ENCODE measurements at regions not wholly inside any gene's neighbourhood (a gene's known extent, or its start where the extent isn't known, plus 50 kb on each side); places are given as distances from the start of the nearest gene placed in this dataset.

DNA sequence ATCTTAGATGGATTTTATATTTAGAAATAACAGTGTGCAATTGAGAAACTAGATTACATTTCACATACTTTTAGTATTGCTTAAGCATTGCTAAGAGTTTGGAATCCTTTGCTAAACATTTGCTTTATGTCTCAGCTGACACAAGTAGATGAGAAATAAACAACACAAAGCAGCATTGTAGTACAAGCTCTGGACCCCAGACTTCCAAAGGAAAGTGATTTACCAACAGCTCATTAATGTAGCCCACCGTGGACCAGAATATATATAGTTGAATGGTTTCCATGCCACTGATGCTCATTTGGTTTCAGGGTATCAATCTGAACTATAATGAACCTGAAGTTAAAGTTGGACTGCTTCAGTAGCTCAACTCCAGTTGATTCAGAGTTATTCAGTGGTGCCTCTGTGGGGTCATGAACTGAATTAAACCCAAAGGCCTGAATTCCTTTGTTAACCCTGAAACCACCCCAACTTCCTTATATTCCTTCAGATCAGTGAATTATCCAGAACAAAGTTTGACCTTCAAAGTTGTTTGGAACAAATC lies 132.1 kb upstream of the NEIL3 start:
- H3K4me1 ChIP-seq (ENCODE audit: low read length): no peaks in the 10 kb centered on the region

GRCh38 chr4:177178246-177178645 lies 131.4 kb upstream of the NEIL3 start:
- H4K20me1 ChIP-seq (ENCODE audit: insufficient read depth, low read depth, low read length): no peaks in the 10 kb centered on the region
- H3K9me3 ChIP-seq (ENCODE audit: low read length): no peaks in the 10 kb centered on the region
- H3K4me3 ChIP-seq (ENCODE audit: low read length): no peak overlapping the region
- no peak for DNase-seq
- H3K79me2 ChIP-seq (ENCODE audit: low read length): no peaks in the 10 kb centered on the region
- no peaks in the 10 kb centered on the region for H3K27me3 ChIP-seq (ENCODE audit: low read length)
- no peak overlapping the region for H3K27ac ChIP-seq (ENCODE audit: low read length)
- H3K9me2 ChIP-seq (replicated peaks; ENCODE audit: insufficient read depth, low read length): no peaks in the 10 kb centered on the region
- no peaks in the 10 kb centered on the region for H3K4me1 ChIP-seq (ENCODE audit: low read length)
- H3K4me2 ChIP-seq (ENCODE audit: low read depth, low read length, poor library complexity, severe bottlenecking): no peak overlapping the region
- no peaks in the 10 kb centered on the region for H3K36me3 ChIP-seq (ENCODE audit: insufficient read depth, low read length)
- no peak overlapping the region for H2AFZ ChIP-seq (ENCODE audit: low read length)
- no peak overlapping the region for H3K9ac ChIP-seq (ENCODE audit: low read length)

More for the DNA sequence above, 132.1 kb upstream of the NEIL3 start:
- no peak overlapping the region for H2AFZ ChIP-seq (ENCODE audit: low read length)
- no peaks in the 10 kb centered on the region for H3K27me3 ChIP-seq (ENCODE audit: low read length)
- no peak overlapping the region for H3K4me3 ChIP-seq (ENCODE audit: low read length)
- H3K79me2 ChIP-seq (ENCODE audit: low read length): no peaks in the 10 kb centered on the region
- no peak overlapping the region for H3K4me2 ChIP-seq (ENCODE audit: low read depth, low read length, poor library complexity, severe bottlenecking)
- no peaks in the 10 kb centered on the region for H3K9me2 ChIP-seq (replicated peaks; ENCODE audit: insufficient read depth, low read length)
- no peaks in the 10 kb centered on the region for H4K20me1 ChIP-seq (ENCODE audit: insufficient read depth, low read depth, low read length)
- no peak overlapping the region for H3K27ac ChIP-seq (ENCODE audit: low read length)
- no peak for DNase-seq
- no peaks in the 10 kb centered on the region for H3K9me3 ChIP-seq (ENCODE audit: low read length)
- H3K36me3 ChIP-seq (ENCODE audit: insufficient read depth, low read length): no peaks in the 10 kb centered on the region
- no peak overlapping the region for H3K9ac ChIP-seq (ENCODE audit: low read length)

- Histone ChIP-seq H3K4me3 (ENCODE audit: low read length) (no peak overlapping the region), H3K36me3 (ENCODE audit: insufficient read depth, low read length) (no peaks in the 10 kb centered on the region), H3K79me2 (ENCODE audit: low read length) (no peaks in the 10 kb centered on the region), H3K4me1 (ENCODE audit: low read length) (no peaks in the 10 kb centered on the region), H2AFZ (ENCODE audit: low read length) (no peak overlapping the region), H3K27ac (ENCODE audit: low read length) (no peak overlapping the region), H4K20me1 (ENCODE audit: insufficient read depth, low read depth, low read length) (no peaks in the 10 kb centered on the region), H3K4me2 (ENCODE audit: low read depth, low read length, poor library complexity, severe bottlenecking) (no peak overlapping the region), H3K9me2 (replicated peaks; ENCODE audit: insufficient read depth, low read length) (no peaks in the 10 kb centered on the region), H3K9ac (ENCODE audit: low read length) (no peak overlapping the region), H3K27me3 (ENCODE audit: low read length) (no peaks in the 10 kb centered on the region), H3K9me3 (ENCODE audit: low read length) (no peaks in the 10 kb centered on the region)
- DNase-seq: no peak
Observed at GRCh38 chr4:177182166-177182565, 127.5 kb upstream of the NEIL3 start.

GRCh38 chr4:177182728-177183127 lies 126.9 kb upstream of the NEIL3 start:
- no peaks in the 10 kb centered on the region for H3K9me2 ChIP-seq (replicated peaks; ENCODE audit: insufficient read depth, low read length)
- no peak overlapping the region for H2AFZ ChIP-seq (ENCODE audit: low read length)
- H3K4me2 ChIP-seq (ENCODE audit: low read depth, low read length, poor library complexity, severe bottlenecking): no peak overlapping the region
- H3K27ac ChIP-seq (ENCODE audit: low read length): no peak overlapping the region
- H3K9ac ChIP-seq (ENCODE audit: low read length): no peak overlapping the region
- no peaks in the 10 kb centered on the region for H4K20me1 ChIP-seq (ENCODE audit: insufficient read depth, low read depth, low read length)
- DNase-seq: no peak
- H3K79me2 ChIP-seq (ENCODE audit: low read length): no peaks in the 10 kb centered on the region
- no peaks in the 10 kb centered on the region for H3K4me1 ChIP-seq (ENCODE audit: low read length)
- no peaks in the 10 kb centered on the region for H3K27me3 ChIP-seq (ENCODE audit: low read length)
- H3K9me3 ChIP-seq (ENCODE audit: low read length): no peaks in the 10 kb centered on the region
- no peaks in the 10 kb centered on the region for H3K36me3 ChIP-seq (ENCODE audit: insufficient read depth, low read length)
- H3K4me3 ChIP-seq (ENCODE audit: low read length): no peak overlapping the region

DNA sequence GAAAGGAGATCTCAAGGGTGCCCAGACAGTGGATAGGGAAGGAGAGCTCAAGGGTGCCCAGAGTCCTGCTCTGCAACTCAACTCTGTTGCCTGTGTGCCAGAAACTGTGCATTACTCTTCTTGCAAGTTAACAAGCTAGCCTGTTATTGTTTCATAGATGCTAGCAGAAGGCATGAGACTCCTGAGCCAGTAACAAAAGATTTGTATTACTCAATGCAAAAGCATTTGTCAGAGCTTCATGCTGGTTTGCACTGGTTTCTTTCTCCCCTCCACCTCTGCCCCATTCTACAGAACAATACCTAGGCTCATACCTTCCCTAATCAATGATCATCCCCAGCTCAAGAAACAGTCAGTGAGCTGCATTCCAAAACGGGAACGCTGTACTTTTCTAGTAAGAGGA lies 124.5 kb upstream of the NEIL3 start:
- no peaks in the 10 kb centered on the region for H3K9me3 ChIP-seq (ENCODE audit: low read length)
- no peaks in the 10 kb centered on the region for H3K9me2 ChIP-seq (replicated peaks; ENCODE audit: insufficient read depth, low read length)
- H3K9ac ChIP-seq (ENCODE audit: low read length): no peak overlapping the region
- H4K20me1 ChIP-seq (ENCODE audit: insufficient read depth, low read depth, low read length): no peaks in the 10 kb centered on the region
- no peaks in the 10 kb centered on the region for H3K4me1 ChIP-seq (ENCODE audit: low read length)
- H3K27me3 ChIP-seq (ENCODE audit: low read length): no peaks in the 10 kb centered on the region
- H3K79me2 ChIP-seq (ENCODE audit: low read length): no peaks in the 10 kb centered on the region
- DNase-seq: no peak
- H2AFZ ChIP-seq (ENCODE audit: low read length): no peak overlapping the region
- H3K4me2 ChIP-seq (ENCODE audit: low read depth, low read length, poor library complexity, severe bottlenecking): no peak overlapping the region
- H3K27ac ChIP-seq (ENCODE audit: low read length): no peak overlapping the region
- H3K36me3 ChIP-seq (ENCODE audit: insufficient read depth, low read length): no peaks in the 10 kb centered on the region
- H3K4me3 ChIP-seq (ENCODE audit: low read length): no peak overlapping the region

DNA sequence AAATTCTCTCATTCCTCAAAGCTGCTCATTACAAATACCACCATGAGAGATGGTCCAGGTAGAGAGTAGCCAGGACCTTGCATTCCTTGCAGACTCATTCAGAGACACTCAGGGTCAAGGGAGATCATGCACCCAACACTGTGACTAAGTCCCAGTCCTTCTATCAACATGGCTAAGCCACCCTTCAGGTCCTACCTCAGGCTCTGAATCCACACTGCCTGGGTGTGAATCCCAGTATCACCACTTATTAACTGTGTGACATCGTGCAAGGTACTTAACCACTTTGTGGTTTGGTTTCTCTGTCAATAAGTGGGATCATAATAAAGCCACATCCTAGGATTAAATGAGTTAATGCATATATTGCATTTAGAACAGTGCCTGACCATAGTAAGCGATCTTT lies 124.1 kb upstream of the NEIL3 start:
- Histone ChIP-seq H3K9ac (ENCODE audit: low read length) (no peak overlapping the region), H3K4me3 (ENCODE audit: low read length) (no peak overlapping the region), H4K20me1 (ENCODE audit: insufficient read depth, low read depth, low read length) (no peaks in the 10 kb centered on the region), H3K4me1 (ENCODE audit: low read length) (no peaks in the 10 kb centered on the region), H3K9me2 (replicated peaks; ENCODE audit: insufficient read depth, low read length) (no peaks in the 10 kb centered on the region), H2AFZ (ENCODE audit: low read length) (no peak overlapping the region), H3K36me3 (ENCODE audit: insufficient read depth, low read length) (no peaks in the 10 kb centered on the region), H3K79me2 (ENCODE audit: low read length) (no peaks in the 10 kb centered on the region), H3K4me2 (ENCODE audit: low read depth, low read length, poor library complexity, severe bottlenecking) (no peak overlapping the region), H3K27ac (ENCODE audit: low read length) (no peak overlapping the region), H3K27me3 (ENCODE audit: low read length) (no peaks in the 10 kb centered on the region), H3K9me3 (ENCODE audit: low read length) (no peaks in the 10 kb centered on the region)
- DNase-seq: no peak

DNA sequence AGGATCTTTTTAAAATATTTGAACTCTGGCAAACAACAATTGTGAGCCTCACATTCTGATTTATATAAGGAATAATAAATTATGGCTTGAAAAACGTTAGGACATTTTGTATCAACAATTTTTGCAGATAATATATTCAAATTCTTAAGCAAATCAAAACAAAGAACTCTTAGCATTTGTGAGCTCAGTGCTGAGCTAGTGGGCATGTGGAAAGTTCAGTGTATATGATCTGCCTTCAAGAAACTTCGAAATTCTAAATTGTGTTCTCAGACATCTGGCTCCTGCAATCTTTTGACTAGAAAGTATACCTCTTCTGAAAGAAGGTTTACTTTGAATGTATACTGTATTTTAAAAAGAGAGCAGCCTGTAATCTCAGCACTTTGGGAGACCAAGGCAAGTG lies 122.3 kb upstream of the NEIL3 start:
- DNase-seq: no peak
- no peaks in the 10 kb centered on the region for H4K20me1 ChIP-seq (ENCODE audit: insufficient read depth, low read depth, low read length)
- H3K4me2 ChIP-seq (ENCODE audit: low read depth, low read length, poor library complexity, severe bottlenecking): no peak overlapping the region
- H2AFZ ChIP-seq (ENCODE audit: low read length): no peak overlapping the region
- H3K4me1 ChIP-seq (ENCODE audit: low read length): no peaks in the 10 kb centered on the region
- H3K4me3 ChIP-seq (ENCODE audit: low read length): no peak overlapping the region
- H3K36me3 ChIP-seq (ENCODE audit: insufficient read depth, low read length): no peaks in the 10 kb centered on the region
- H3K9me2 ChIP-seq (replicated peaks; ENCODE audit: insufficient read depth, low read length): no peaks in the 10 kb centered on the region
- H3K27me3 ChIP-seq (ENCODE audit: low read length): no peaks in the 10 kb centered on the region
- H3K9ac ChIP-seq (ENCODE audit: low read length): no peak overlapping the region
- H3K79me2 ChIP-seq (ENCODE audit: low read length): no peaks in the 10 kb centered on the region
- H3K27ac ChIP-seq (ENCODE audit: low read length): no peak overlapping the region
- no peaks in the 10 kb centered on the region for H3K9me3 ChIP-seq (ENCODE audit: low read length)

GRCh38 chr4:177190995-177191580 lies 118.6 kb upstream of the NEIL3 start:
- no peak overlapping the region for H3K9ac ChIP-seq (ENCODE audit: low read length)
- H4K20me1 ChIP-seq (ENCODE audit: insufficient read depth, low read depth, low read length): no peaks in the 10 kb centered on the region
- DNase-seq: no peak
- no peaks in the 10 kb centered on the region for H3K9me2 ChIP-seq (replicated peaks; ENCODE audit: insufficient read depth, low read length)
- no peaks in the 10 kb centered on the region for H3K36me3 ChIP-seq (ENCODE audit: insufficient read depth, low read length)
- no peaks in the 10 kb centered on the region for H3K4me1 ChIP-seq (ENCODE audit: low read length)
- no peak overlapping the region for H3K4me2 ChIP-seq (ENCODE audit: low read depth, low read length, poor library complexity, severe bottlenecking)
- H3K4me3 ChIP-seq (ENCODE audit: low read length): no peak overlapping the region
- no peaks in the 10 kb centered on the region for H3K27me3 ChIP-seq (ENCODE audit: low read length)
- H3K79me2 ChIP-seq (ENCODE audit: low read length): no peaks in the 10 kb centered on the region
- no peaks in the 10 kb centered on the region for H3K9me3 ChIP-seq (ENCODE audit: low read length)
- no peak overlapping the region for H2AFZ ChIP-seq (ENCODE audit: low read length)
- no peak overlapping the region for H3K27ac ChIP-seq (ENCODE audit: low read length)

All from Karpas-422 (cell line).